ENCODE measurements at regions not wholly inside any gene's neighbourhood (a gene's known extent, or its start where the extent isn't known, plus 50 kb on each side); places are given as distances from the start of the nearest gene placed in this dataset.

DNA sequence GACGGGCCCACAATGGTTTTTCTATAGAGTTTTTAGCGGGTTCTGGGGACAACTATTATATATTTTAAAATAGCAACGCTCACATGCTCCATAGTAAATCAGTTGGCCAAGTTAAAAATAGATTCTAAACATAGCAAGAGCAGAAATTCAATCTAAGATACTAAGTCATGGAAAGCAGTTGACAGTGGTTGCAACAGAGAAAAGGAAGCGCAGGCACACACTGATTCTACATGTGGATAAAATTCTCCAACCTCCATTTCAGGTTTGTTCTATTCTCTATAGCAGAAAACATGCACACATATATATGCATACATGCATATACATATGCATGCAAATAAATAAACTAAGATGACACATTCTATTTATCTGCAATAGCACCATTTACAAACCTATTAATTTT is 89.6 kb upstream of the HNRNPU start:
- TF ChIP-seq TAF1 (IDR thresholded peaks at IDR 0.05; ENCODE audit: low read depth) (no peak), EGR1 (IDR thresholded peaks at IDR 0.05) (no peak), EP300 (IDR thresholded peaks at IDR 0.05; ENCODE audit: borderline replicate concordance) (no peak), CEBPB (IDR thresholded peaks at IDR 0.05) (no peak), TCF12 (IDR thresholded peaks at IDR 0.05; ENCODE audit: low read depth) (no peak), YY1 (IDR thresholded peaks at IDR 0.05; ENCODE audit: low read depth) (no peak), RAD21 (IDR thresholded peaks at IDR 0.05; ENCODE audit: low read depth) (no peak)
- TF ChIP-seq, protein P1, sequence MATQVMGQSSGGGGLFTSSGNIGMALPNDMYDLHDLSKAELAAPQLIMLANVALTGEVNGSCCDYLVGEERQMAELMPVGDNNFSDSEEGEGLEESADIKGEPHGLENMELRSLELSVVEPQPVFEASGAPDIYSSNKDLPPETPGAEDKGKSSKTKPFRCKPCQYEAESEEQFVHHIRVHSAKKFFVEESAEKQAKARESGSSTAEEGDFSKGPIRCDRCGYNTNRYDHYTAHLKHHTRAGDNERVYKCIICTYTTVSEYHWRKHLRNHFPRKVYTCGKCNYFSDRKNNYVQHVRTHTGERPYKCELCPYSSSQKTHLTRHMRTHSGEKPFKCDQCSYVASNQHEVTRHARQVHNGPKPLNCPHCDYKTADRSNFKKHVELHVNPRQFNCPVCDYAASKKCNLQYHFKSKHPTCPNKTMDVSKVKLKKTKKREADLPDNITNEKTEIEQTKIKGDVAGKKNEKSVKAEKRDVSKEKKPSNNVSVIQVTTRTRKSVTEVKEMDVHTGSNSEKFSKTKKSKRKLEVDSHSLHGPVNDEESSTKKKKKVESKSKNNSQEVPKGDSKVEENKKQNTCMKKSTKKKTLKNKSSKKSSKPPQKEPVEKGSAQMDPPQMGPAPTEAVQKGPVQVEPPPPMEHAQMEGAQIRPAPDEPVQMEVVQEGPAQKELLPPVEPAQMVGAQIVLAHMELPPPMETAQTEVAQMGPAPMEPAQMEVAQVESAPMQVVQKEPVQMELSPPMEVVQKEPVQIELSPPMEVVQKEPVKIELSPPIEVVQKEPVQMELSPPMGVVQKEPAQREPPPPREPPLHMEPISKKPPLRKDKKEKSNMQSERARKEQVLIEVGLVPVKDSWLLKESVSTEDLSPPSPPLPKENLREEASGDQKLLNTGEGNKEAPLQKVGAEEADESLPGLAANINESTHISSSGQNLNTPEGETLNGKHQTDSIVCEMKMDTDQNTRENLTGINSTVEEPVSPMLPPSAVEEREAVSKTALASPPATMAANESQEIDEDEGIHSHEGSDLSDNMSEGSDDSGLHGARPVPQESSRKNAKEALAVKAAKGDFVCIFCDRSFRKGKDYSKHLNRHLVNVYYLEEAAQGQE (IDR thresholded peaks at IDR 0.05; ENCODE audit: low read depth): no peak
- TF ChIP-seq, protein P2, sequence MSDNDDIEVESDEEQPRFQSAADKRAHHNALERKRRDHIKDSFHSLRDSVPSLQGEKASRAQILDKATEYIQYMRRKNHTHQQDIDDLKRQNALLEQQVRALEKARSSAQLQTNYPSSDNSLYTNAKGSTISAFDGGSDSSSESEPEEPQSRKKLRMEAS (IDR thresholded peaks at IDR 0.05): no peak

Data from Ishikawa (cell line).